GM11168 (cell line): ENCODE measurements at regions not wholly inside any gene's neighbourhood (a gene's known extent, or its start where the extent isn't known, plus 50 kb on each side); places are given as distances from the start of the nearest gene placed in this dataset.
"Not testable (repeated sequence)": the region's sequence is repeated elsewhere in the genome, so short reads cannot be mapped to it uniquely, and the experiment has no call there.

Experiments
- in situ Hi-C: fragments of 300-500 bp; cut with MboI; formaldehyde crosslinking; loops from one replicate; pipeline ENCODE4 v1.12.0; 2022; ENCODE audit warnings: low sequenced_read_pairs; ENCODE audit not compliant: unreplicated experiment

GRCh38 chr2:59296279-59296678 is 1055.2 kb upstream of the FANCL start:
- in situ Hi-C loops: no loop called here

GRCh38 chr2:59295524-59296162 is 1054.5 kb upstream of the FANCL start:
- in situ Hi-C loops: no loop called here

GRCh38 chr2:59288771-59289170 is 1047.6 kb upstream of the FANCL start:
- in situ Hi-C loops: no loop called here

- in situ Hi-C loops: no loop called here
Measured at GRCh38 chr2:59282374-59283057, 1041.4 kb upstream of the FANCL start.

- in situ Hi-C loops: no loop called here
Measured at GRCh38 chr2:59277671-59278070, 1036.5 kb upstream of the FANCL start.

- in situ Hi-C loops: no loop called here
Measured at GRCh38 chr2:59276917-59277316, 1035.8 kb upstream of the FANCL start.

GRCh38 chr2:59276033-59276432 is 1034.9 kb upstream of the FANCL start:
- in situ Hi-C loops: no loop called here

GRCh38 chr2:59266453-59266852 is 1025.3 kb upstream of the FANCL start:
- in situ Hi-C loops: no loop called here

- in situ Hi-C loops: no loop called here
Measured at GRCh38 chr2:59259913-59260312, 1018.8 kb upstream of the FANCL start.

- in situ Hi-C loops: no loop called here
Measured at GRCh38 chr2:59256290-59256689, 1015.2 kb upstream of the FANCL start.

GRCh38 chr2:59254279-59254678 is 1013.2 kb upstream of the FANCL start:
- in situ Hi-C loops: no loop called here

- in situ Hi-C loops: no loop called here
Measured at GRCh38 chr2:59250307-59250677, 1009.2 kb upstream of the FANCL start.

GRCh38 chr2:59249441-59250306 is 1008.5 kb upstream of the FANCL start:
- in situ Hi-C loops: no loop called here

- in situ Hi-C loops: no loop called here
Measured at GRCh38 chr2:59239146-59239545, 998.0 kb upstream of the FANCL start.

GRCh38 chr2:59237311-59237710 is 996.2 kb upstream of the FANCL start:
- in situ Hi-C loops: no loop called here

GRCh38 chr2:59236723-59237122 is 995.6 kb upstream of the FANCL start:
- in situ Hi-C loops: no loop called here

- in situ Hi-C loops: no loop called here
Measured at GRCh38 chr2:59233920-59234319, 992.8 kb upstream of the FANCL start.

- in situ Hi-C loops: no loop called here
Measured at GRCh38 chr2:59233448-59233847, 992.3 kb upstream of the FANCL start.

- in situ Hi-C loops: no loop called here
Measured at GRCh38 chr2:59232394-59233165, 991.5 kb upstream of the FANCL start.

GRCh38 chr2:59226362-59226761 is 985.2 kb upstream of the FANCL start:
- in situ Hi-C loops: not testable (repeated sequence)
